ENCODE measurements at regions not wholly inside any gene's neighbourhood (a gene's known extent, or its start where the extent isn't known, plus 50 kb on each side); places are given as distances from the start of the nearest gene placed in this dataset.

- TF ChIP-seq, protein P1, sequence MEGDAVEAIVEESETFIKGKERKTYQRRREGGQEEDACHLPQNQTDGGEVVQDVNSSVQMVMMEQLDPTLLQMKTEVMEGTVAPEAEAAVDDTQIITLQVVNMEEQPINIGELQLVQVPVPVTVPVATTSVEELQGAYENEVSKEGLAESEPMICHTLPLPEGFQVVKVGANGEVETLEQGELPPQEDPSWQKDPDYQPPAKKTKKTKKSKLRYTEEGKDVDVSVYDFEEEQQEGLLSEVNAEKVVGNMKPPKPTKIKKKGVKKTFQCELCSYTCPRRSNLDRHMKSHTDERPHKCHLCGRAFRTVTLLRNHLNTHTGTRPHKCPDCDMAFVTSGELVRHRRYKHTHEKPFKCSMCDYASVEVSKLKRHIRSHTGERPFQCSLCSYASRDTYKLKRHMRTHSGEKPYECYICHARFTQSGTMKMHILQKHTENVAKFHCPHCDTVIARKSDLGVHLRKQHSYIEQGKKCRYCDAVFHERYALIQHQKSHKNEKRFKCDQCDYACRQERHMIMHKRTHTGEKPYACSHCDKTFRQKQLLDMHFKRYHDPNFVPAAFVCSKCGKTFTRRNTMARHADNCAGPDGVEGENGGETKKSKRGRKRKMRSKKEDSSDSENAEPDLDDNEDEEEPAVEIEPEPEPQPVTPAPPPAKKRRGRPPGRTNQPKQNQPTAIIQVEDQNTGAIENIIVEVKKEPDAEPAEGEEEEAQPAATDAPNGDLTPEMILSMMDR (IDR thresholded peaks at IDR 0.05), result no peak
- TF ChIP-seq POLR2AphosphoS5 (IDR thresholded peaks at IDR 0.05; ENCODE audit: low read depth, low read length) (no peak), TCF7L2 (IDR thresholded peaks at IDR 0.05; ENCODE audit: low read depth, low read length) (no peak), SIN3A (IDR thresholded peaks at IDR 0.05; ENCODE audit: borderline replicate concordance, insufficient read depth, low read depth, low read length) (no peak)
Measured at GRCh38 chr9:13939701-13940490, 374.0 kb downstream of the NFIB start.
